T1000 (cell line): ENCODE measurements at regions not wholly inside any gene's neighbourhood (a gene's known extent, or its start where the extent isn't known, plus 50 kb on each side); places are given as distances from the start of the nearest gene placed in this dataset.
A peak's percentile ranks its signal among the peaks of the same experiment; 100 is the strongest.

ENCODE experiments used
- DNase-seq: peaks from one replicate; lab custom pipeline; 2025; ENCODE audit warnings: mixed read lengths; lab: John Stamatoyannopoulos, UW

- no peak for DNase-seq
Measured at GRCh38 chr5:159702826-159703225, 213.5 kb upstream of the ADRA1B start.

- no peak for DNase-seq
Measured at GRCh38 chr5:159704160-159704559, 212.1 kb upstream of the ADRA1B start.

- DNase-seq = no peak
Measured at GRCh38 chr5:159705948-159706347, 210.3 kb upstream of the ADRA1B start.

GRCh38 chr5:159708090-159708489 lies 208.2 kb upstream of the ADRA1B start:
- DNase-seq = no peak

- DNase-seq = no peak
Measured at GRCh38 chr5:159712672-159713071, 203.6 kb upstream of the ADRA1B start.

- DNase-seq = no peak
Measured at GRCh38 chr5:159713254-159713653, 203.0 kb upstream of the ADRA1B start.

GRCh38 chr5:159713773-159714172 lies 202.5 kb upstream of the ADRA1B start:
- no peak for DNase-seq

- DNase-seq = no peak
Measured at GRCh38 chr5:159725475-159725874, 190.8 kb upstream of the ADRA1B start.

GRCh38 chr5:159727167-159727566 lies 189.1 kb upstream of the ADRA1B start:
- no peak for DNase-seq

- no peak for DNase-seq
Measured at GRCh38 chr5:159730285-159730684, 186.0 kb upstream of the ADRA1B start.

GRCh38 chr5:159732220-159732619 lies 184.1 kb upstream of the ADRA1B start:
- no peak for DNase-seq

GRCh38 chr5:159734366-159734765 lies 181.9 kb upstream of the ADRA1B start:
- no peak for DNase-seq

- DNase-seq = no peak
Measured at GRCh38 chr5:159735036-159735435, 181.2 kb upstream of the ADRA1B start.

- no peak for DNase-seq
Measured at GRCh38 chr5:159735749-159736660, 180.3 kb upstream of the ADRA1B start.

GRCh38 chr5:159736844-159737243 lies 179.4 kb upstream of the ADRA1B start:
- no peak for DNase-seq

GRCh38 chr5:159737263-159737662 lies 179.0 kb upstream of the ADRA1B start:
- no peak for DNase-seq

- DNase-seq = no peak
Measured at GRCh38 chr5:159741829-159742322, 174.4 kb upstream of the ADRA1B start.

- DNase-seq = no peak
Measured at GRCh38 chr5:159743234-159743633, 173.0 kb upstream of the ADRA1B start.

GRCh38 chr5:159746707-159747106 lies 169.6 kb upstream of the ADRA1B start:
- no peak for DNase-seq

GRCh38 chr5:159749146-159749545 lies 167.1 kb upstream of the ADRA1B start:
- no peak for DNase-seq

GRCh38 chr5:159750226-159750625 lies 166.1 kb upstream of the ADRA1B start:
- no peak for DNase-seq

GRCh38 chr5:159751459-159751858 lies 164.8 kb upstream of the ADRA1B start:
- DNase-seq = no peak

GRCh38 chr5:159752622-159753275 lies 163.5 kb upstream of the ADRA1B start:
- peak; percentile 22 for DNase-seq
